GM21515 (cell line): ENCODE measurements at regions not wholly inside any gene's neighbourhood (a gene's known extent, or its start where the extent isn't known, plus 50 kb on each side); places are given as distances from the start of the nearest gene placed in this dataset.

Experiments used
- ATAC-seq: cut with Tn5 transposase; IDR thresholded peaks from one replicate; pipeline ENCODE4 v1.9.1; 2021; ENCODE audit not compliant: unreplicated experiment

DNA sequence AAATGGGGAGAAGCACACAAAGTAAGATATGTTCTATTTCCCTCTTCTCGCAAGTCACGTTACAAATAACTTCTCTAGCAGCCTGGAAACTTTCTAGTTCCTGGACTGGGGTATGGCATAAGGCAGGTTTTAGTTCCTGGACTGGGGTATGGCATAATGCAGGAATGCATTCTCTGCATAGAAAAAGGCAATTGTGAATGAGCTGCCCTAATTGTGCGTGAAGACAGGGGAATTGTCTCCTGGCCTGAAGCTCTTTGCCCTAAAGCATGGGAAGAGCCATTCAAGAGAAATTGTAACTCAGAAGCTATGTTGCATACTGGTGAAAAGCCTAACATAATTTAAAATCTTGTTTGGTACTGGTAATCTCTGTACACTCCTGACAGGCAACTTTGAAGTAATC, 54.3 kb upstream of the CBLB start:
- ATAC-seq, result no peak

DNA sequence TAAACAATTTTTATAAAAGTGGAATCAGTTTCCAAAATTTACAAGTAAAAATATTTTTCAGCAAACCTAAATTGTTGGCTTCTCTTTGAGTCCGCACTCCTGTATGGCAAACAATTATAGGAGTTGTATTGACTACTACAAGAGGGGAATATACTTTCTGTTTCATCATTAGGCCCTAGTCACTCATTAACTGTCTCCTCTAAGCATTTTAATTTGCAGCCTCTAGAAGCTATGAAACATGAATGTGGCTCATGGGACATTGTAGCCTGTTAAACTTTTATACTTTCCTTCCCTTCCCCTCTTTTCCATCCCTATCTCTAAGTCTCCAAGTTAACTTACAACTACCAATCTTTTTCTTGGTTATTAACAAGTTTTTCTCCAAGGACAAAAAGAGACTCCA, 58.9 kb upstream of the CBLB start:
- no peak for ATAC-seq

DNA sequence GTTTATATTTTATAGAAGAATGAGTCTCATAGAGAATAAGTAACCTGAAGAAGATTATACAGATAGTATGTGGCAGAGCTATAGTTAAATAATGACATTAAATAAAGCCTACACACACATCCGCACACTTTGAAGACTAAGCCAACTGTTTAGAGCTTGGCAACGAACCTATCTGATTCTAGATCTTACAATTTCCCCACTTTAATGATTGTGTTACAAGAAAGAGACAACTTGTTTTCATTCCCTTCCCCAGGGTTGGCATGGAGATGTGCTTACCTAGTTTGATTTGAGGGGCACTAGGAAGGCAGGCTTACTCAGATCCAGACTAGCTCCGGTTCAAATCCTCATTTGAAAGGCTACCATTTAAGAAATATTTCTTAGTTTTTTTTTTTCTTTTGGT, 61.9 kb upstream of the CBLB start:
- ATAC-seq, result no peak

DNA sequence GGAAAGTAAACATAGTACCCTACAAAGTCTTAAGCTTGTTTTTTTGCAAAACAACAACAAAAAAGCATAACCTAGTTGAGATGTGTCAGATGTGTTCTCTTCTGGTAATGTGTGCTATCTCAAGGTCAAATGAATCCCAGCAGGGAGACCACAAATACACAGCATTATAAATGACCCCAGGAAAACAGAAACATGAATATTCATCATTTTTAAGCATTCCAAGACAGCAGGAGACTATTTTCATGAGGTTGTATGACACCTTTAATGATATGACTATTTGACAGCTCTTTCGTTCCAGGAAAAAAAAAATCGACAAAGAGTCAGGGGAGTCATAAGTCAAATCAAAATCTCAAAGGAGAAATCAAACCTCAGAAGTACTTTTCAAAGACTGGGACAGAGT, 62.7 kb upstream of the CBLB start:
- no peak for ATAC-seq

DNA sequence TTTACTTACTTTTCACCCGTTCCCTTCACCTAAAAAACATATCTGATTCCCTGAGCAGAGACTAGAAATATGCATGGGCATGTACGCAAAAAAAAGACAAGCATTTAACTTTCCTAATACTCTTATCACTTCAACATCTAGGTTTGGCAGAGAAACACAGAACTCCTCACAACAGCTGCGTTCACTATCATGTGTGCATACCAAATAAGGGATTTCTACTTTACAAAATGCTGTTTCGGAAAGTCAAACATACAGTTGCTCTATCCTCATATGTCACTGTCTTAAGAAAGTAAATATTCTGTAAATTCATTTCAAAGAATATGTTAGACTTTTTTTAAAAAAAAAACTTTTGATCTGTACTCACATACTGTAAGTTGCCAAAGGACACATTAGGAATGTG, 65.1 kb upstream of the CBLB start:
- ATAC-seq, result no peak

DNA sequence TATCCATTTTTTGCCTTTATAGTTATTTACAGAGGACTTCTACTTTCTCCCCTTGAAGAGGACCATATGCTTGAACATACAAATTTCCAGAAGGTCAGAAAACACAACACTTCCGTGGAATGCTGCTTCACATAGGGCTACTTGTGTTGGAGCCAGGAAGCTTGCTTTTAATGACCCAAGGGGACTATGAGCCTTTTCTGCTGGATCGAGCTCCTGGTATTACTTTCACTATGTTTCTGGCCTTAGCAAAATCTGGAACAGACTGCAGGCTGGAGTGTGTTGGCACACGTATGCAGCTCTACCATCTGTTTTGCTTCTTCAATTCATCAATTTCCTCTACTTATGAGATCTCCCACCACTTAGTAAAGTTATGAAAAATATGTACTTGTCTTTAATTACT, 69.3 kb upstream of the CBLB start:
- ATAC-seq, result no peak

DNA sequence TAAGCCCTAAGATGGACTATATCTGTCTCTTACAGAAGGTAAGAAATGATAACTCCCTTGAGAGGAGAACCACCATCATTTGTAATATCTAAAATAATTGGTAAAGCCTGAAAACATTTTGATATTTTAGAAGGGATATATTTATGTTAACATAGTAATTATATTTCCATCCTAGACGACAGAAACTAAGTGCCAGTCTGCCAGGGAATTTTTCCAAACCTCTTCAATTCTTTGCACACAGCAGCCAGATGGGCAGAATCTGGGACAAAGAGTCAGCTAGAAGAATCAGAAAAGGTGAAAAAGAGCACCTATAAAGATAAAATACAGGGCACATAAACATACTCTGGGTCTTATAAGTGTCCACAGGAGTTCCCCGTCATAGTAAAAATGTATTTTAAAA, 70.0 kb upstream of the CBLB start:
- ATAC-seq, result no peak

DNA sequence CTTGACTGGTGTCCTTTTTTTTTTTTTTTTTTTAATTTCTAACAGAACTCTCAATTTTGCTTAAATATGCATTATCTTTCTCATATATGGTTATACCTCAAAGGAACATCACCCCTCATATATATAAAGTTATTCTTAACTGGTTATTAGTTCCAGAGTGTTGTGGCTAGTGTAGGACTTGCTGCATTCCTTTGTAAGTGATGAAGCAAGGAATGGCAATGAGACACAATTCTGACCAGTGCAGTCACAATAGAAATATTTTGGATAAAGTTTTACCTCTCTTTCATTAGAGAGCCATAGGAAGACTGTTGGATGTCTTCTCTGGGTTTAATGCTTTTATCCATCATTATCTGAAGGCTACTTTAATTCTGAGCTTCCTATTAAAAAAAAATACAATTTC, 75.5 kb upstream of the CBLB start:
- no peak for ATAC-seq

DNA sequence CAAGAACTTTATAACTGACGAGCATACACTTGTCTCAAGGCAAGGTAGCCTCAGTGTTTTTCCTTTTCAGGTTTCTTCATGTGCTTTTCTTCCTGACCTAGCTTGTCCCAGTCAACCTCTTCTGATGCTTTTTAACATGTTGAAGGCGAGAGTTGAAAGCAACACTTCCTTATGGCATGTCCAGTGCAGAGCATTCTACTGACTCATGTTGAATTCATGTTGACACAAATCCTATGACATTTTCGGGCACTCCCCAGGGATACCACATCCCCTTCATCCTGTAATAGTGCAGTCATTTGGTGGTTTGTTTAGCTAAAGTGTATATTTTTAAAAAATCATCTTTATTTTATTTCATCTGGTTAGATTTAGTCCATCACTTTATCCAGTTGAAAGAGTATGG, 75.9 kb upstream of the CBLB start:
- ATAC-seq, result no peak

DNA sequence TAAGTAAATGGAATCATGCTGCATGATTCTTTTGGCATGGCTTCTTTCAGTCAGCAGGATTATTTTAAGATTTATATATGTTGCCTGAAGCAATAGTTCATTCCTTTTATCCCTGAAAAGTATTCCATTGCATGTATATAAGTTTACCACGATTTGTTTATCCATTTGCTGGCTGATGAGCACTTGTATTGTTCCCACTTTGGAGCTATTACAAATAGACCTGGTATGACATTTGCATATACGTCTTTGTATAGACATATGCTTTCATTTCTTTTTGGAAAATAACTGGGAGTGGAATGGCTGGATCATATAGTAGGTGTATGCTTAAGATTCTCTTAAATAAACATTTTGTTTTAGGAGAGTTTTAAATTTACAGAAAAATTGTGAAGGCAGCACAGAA, 79.3 kb upstream of the CBLB start:
- ATAC-seq, result no peak

DNA sequence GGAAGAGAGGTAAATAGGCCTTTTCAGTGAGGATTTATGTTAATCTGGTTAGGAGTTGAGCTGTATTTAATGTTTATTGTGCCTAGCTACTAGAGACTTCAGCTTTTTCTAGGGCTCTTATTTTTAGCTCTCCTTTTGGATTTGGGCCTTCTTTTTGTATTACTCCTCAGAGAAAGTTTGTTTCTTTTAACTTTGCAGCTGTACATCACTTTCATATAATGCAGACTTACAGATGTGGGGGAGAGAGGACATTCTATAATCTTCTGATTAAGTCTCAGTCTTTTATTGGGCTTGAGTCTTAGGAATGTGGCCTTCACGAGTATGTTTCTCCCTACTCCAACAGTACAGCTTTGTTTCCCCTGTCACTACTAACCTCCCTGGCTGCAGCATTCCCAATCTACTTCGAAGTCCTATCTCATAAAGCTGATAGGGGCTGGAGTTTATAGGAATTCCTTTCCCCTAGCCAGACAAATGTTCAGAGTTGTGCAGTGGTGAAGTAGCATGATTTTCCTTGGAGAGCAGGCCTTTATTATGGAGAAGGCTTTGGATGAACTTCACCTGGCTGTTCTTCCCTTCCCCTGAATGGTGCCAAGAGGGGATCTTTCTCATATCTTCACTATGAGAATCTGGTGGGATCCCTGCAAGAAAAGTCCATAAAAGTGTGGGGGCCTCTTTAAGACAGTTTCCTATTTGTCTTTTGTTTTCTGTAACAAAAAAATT, 82.2 kb upstream of the CBLB start:
- ATAC-seq, result no peak

DNA sequence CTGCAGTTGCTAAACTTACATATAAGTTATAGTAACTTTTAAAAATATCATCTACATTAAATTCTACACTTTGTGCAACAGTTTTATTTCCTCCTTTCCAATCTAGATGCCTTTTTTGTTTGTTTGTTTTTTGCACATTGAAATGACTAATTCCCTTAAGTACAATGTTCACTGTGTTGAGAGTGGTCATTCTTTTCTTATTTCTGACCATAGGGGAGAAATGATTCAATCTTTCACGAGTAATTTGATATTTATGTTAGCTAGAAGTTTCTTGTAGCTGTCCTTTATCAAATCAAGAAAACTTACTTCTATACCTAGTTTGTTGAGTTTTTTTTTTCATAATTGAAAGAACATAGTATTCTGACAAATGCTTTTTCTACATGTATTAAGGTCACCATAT, 85.0 kb upstream of the CBLB start:
- no peak for ATAC-seq

DNA sequence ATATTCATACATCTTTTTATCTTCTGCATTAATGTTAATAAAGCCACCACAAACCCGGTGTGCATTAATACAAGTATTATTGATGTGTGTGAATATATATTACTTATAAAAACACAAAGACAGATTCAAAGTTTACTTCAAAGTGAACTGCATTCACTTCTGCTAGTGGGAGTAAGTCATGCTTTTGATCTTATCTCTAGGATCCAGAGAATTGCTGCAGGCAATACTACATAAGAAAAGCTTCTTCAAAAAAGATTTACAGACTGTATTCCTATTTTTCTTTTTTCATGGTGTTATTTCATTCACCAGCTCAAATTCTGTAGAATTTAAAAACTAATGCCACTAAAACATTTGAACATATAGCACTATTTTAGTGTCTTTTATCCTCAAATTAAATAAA, 87.5 kb upstream of the CBLB start:
- ATAC-seq, result no peak

DNA sequence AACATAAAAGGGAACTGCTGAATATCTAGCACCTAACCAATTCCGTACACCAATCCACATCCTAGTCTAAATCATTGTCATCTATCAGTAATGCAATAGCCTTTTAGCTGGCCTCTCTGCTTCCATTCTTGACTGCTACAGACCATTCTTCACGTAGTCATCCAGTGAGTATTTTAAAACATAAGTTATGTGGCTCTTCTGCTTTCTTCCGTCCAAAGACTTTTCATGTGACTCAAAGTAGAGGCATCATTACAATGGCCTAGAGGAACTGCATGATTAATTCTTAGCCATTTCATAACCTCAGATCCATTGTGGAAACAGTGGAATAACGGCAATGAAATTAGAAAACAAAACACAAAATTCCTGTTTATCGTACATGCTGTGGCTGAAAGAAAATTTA, 88.9 kb upstream of the CBLB start:
- ATAC-seq, result no peak

DNA sequence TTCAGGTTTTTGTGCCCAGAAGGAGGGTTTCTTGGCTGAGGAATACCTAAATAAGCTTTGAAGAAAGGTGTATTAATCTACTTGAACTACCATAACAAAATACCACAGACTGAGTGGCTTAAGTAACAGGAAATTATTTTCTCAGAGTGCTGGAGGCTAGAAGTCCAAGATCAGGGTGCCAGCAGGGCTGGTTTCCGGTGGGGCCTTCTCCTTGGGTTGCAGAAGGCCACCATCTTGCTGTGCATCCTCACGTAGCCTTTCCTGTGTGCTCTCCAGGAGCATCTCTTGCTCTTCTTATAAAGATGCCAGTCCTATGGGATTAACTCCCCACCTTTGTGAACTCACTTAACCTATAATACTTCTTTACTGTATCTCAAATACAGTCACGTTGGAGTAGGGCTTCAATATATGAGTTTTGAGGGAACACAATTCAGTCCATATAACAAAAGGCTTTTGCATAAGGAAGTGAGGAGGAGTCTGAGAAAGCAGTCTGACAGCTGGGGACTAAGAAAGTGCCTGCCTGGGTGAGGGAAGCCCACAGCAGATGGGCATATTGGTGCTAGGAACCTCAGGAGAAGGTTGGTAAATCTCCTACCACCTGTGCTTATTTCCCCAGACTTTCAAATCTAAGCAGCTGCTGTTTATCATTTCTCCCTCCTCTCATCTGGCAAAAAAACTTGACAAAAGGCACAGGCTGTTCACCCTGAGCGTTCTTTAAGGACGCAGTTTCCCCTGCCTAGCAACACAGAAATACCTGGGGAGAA, 89.6 kb upstream of the CBLB start:
- ATAC-seq, result no peak

DNA sequence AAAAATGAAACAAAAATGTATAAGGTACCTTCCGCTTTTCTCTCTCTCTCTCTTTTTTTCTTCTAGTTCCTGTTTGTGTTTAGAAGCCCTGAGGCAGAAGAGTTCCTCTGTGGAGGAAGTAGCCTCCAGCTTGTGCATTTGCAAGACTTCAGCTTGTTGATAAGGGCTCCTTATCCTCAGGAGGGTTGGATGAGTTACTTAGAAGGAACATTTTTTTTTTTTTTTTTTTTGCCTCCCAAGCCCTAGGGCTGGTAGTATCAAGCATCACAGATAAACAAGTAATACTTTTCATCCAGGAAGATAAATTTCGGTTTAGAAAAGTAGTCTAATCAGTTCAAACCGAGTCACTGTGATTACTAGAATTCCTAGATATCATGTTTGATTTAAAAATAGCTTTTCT, 91.0 kb upstream of the CBLB start:
- no peak for ATAC-seq

DNA sequence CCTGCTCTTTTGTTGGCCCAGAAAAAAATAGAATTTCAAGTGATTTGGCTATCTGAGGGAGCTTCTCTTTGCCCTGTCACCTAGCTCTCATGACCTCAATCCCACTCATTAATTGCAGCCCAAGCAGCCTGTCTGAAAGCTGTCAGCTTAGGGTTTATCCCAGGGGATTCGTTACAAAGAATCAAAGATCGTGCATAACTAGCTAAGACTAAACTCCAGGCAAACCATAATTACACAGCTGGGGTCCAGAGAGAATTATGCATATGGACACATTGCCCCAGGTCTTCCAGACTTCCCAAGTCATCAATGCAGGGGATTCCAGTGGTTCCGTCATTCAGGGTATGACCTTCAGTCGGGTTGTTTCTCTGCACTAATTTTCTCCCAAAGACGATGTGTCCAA, 91.6 kb upstream of the CBLB start:
- ATAC-seq, result no peak

DNA sequence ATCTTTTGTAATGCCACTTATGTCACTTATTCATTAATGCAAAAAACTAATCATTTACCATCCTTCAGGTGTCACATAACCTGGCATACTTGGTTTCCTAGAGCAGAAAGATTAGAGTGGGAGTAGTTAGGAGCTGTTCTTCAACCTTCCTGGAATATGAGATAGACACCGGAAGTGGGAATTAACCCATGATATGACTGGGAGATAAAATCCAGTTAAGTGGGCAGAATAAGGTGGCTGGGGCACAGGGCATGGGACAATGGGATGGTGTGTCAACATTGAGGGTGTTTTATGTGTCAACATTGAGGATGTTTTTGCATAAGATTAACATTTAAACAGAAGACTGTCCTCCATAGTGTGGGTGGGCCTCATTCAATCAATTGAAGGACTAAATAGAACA, 94.3 kb upstream of the CBLB start:
- ATAC-seq, result no peak

DNA sequence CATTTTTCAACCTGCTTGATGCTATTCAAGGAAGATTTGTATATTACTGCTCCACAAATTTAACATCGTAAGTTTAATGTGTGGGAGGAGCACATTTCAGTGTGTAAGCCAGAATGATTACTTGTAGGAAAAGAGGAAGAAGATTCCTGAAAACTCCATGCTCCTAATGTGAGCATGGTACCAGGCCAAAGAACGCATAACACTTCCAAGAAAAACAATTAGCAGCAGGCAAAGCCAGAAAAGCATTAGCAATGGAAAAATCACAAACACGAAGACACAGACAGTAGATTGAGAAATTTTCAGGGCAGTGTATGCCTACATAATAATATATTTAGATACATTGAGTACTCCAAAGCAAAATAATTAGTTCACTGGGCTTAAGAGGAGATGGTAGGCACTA, 96.6 kb upstream of the CBLB start:
- ATAC-seq, result no peak

DNA sequence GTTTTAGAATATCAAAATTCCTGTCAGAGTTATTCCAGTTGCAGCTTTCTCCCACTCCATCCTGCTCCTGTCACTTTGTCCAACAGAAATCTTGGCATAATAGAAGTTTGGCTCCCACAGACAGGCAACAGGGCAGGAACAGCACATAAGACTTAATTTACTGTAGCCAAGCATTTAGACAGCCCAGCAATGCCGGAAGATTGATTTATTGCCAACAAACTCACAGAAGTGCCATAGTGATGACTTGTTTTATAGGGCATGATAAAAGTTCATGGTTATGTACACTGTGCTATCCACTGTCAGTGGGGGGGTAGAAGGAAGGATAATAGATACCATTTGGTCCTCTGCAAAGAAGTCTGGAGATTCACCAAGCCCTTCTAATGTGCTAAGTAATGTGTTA, 98.3 kb upstream of the CBLB start:
- no peak for ATAC-seq

DNA sequence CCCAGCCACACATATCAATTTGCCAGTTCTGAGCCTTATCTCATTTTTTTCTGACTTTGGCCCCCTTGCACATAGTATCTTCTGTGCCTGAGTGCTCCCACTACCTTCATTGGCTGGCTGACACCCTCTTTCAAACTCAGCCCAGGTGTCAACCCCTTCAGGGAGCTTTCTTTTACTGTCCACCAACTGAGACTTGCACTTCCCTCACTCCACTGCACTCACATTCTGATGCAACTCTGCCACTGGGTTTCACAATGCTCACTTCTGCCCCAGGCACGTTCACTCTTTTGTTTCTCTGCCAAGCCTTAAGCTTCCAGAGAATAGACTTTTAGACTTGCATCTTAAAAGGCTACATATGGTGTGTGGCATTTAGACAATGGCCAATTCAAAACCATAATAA, 101.5 kb upstream of the CBLB start:
- no peak for ATAC-seq

DNA sequence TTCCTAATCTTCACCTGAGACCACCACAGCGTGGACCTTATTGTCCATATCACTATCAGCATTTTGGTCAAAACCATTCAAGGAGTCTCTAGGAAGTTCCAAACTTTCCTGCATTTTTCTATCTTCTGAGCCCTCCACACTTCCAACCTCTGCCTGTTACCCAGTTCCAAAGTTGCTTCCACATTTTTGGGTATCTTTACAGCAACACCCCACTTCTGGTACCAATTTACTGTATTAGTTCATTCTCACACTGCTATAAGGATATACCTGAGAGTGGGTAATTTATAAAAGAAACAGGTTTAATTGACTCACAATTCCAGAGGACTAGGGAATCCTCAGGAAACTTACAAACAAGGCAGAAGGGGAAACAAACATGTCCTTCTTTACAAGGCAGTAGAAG, 103.3 kb upstream of the CBLB start:
- ATAC-seq, result no peak

DNA sequence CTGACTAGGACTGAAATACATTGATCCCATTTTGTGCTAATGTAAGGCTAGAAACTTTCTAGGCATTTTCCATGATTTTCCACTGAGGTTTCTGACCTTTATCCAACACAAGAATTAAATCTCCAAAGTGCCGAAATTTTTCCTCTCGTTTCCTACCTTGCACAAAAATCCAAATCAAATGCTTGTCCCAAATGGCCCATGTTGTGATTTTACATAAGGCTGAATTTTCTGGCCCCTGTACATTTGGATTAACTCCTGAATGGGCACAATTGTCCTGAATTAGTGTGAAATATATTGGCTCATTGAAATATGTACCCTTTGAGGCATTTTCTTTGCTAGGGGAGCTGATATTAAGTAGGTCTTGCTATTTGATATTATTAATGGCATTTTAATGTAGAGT, 105.6 kb upstream of the CBLB start:
- no peak for ATAC-seq
